Transverse colon (tissue), 3 donors: ENCODE measurements at regions not wholly inside any gene's neighbourhood (a gene's known extent, or its start where the extent isn't known, plus 50 kb on each side); places are given as distances from the start of the nearest gene placed in this dataset.

Source experiments
- CTCF ChIP-seq, 5 experiments: fragments of 200-600 bp in 3 of 5; fragments of 450-650 bp in 2 of 5; sonication (generic) in 3 of 5; IDR thresholded peaks; 1 replicate in 2 of 5; 2 replicates in 3 of 5; pipeline ENCODE4 v1.5.1; 2016 to 2017; ENCODE audit warnings: antibody characterized with exemption in 5 of 5, inconsistent platforms in 3 of 5, mild to moderate bottlenecking in 2 of 5, moderate library complexity in 1 of 5
- EP300 ChIP-seq: sonication (generic); formaldehyde crosslinking; IDR thresholded peaks from one replicate; pipeline ENCODE4 v1.6.1; 2017; ENCODE audit warnings: antibody characterized with exemption, low read depth

GRCh38 chr10:61271127-61271780, 181.9 kb downstream of the TMEM26 start:
- TF ChIP-seq CTCF (IDR thresholded peaks at IDR 0.05) (no peak), EP300 (no peak)
